K562 (cell line): ENCODE measurements at regions not wholly inside any gene's neighbourhood (a gene's known extent, or its start where the extent isn't known, plus 50 kb on each side); places are given as distances from the start of the nearest gene placed in this dataset.

Experiments
- ATAC-seq: fragments of 200-7000 bp; cut with Tn5 transposase; 3 replicates; pipeline ENCODE4 v1.9.1; 2020; ENCODE audit warnings: moderate library complexity
- BruUV-seq: library from RNA; stranded (reverse); fragments of 400-500 nt; replicated peaks from 2 replicates; lab custom pipeline; 2021; lab: Mats Ljungman, UMichigan
- CTCF ChIA-PET: fragments of 300-600 bp; formaldehyde crosslinking; extraction: SDS; loops from one replicate; lab custom pipeline; 2021; ENCODE audit warnings: low intra/inter-chr PET ratio; lab: Yijun Ruan, JAX
- POLR2A ChIA-PET: fragments of 300-600, 350-650 bp; sonication (Branson Sonifier 250); formaldehyde crosslinking; extraction: SDS; loops from one replicate; lab custom pipeline; 2021; ENCODE audit warnings: antibody characterized with exemption, inconsistent platforms; lab: Yijun Ruan, JAX
- DNase-seq, 4 experiments: peaks; one replicate each; pipeline versions ENCODE4 v3.0.0 to v3.0.0-alpha.2; 2011 to 2018; ENCODE audit warnings: low spot score in 3 of 4, mixed read lengths in 3 of 4; ENCODE audit errors: extremely low read depth in 1 of 4
- FAIRE-seq: peaks from 2 replicates; lab custom pipeline; 2011; peaks lifted over from hg19 to GRCh38; lab: Jason Lieb, UNC
- H2AFZ ChIP-seq: 2 replicates; pipeline ENCODE4 v1.6.0; 2011; ENCODE audit warnings: low read depth, low read length, control low read depth, inconsistent platforms
- H3K27ac ChIP-seq: fragments of 200-600 bp; 3 replicates; pipeline ENCODE4 v1.8.0; 2011; ENCODE audit warnings: low read depth, mild to moderate bottlenecking, control low read depth, inconsistent platforms, low read length, moderate library complexity, mixed read lengths; ENCODE audit errors: extremely low read depth
- H3K27me3 ChIP-seq, 2 experiments: fragments of 300-600 bp in 1 of 2; 2 replicates in 1 of 2; 3 replicates in 1 of 2; pipeline versions ENCODE4 v1.6.0 to v1.8.0; 2011; ENCODE audit warnings: inconsistent platforms in 2 of 2, low read length in 2 of 2, mild to moderate bottlenecking in 1 of 2, mixed read lengths in 1 of 2, moderate library complexity in 1 of 2; ENCODE audit not compliant: control insufficient read depth in 2 of 2, insufficient read depth in 2 of 2
- H3K36me3 ChIP-seq: fragments of 300-600 bp; 3 replicates; pipeline ENCODE4 v1.8.0; 2011; ENCODE audit warnings: mild to moderate bottlenecking, low read length, inconsistent platforms; ENCODE audit not compliant: control insufficient read depth, insufficient read depth
- H3K4me1 ChIP-seq, 2 experiments: fragments of 200-600 bp in 1 of 2; replicated peaks in 1 of 2; 2 replicates in 1 of 2; 3 replicates in 1 of 2; pipeline versions ENCODE4 v1.5.1 to v1.8.0; 2011; ENCODE audit warnings: inconsistent platforms in 2 of 2, low read length in 2 of 2, mild to moderate bottlenecking in 1 of 2, mixed read lengths in 1 of 2, moderate library complexity in 1 of 2; ENCODE audit not compliant: control insufficient read depth in 2 of 2, insufficient read depth in 2 of 2
- H3K4me2 ChIP-seq: 2 replicates; pipeline ENCODE4 v1.6.1; 2011; ENCODE audit warnings: low read length, control low read depth, inconsistent platforms, mixed read lengths; ENCODE audit not compliant: insufficient read depth
- H3K4me3 ChIP-seq: fragments of 200-600 bp; sonication (generic), shearing (Covaris generic); 2 replicates; pipeline ENCODE4 v1.5.1; 2016; ENCODE audit warnings: control low read depth, inconsistent platforms
- H3K79me2 ChIP-seq: fragments of 200-600 bp; 3 replicates; pipeline ENCODE4 v1.8.0; 2011; ENCODE audit warnings: low read length, inconsistent platforms; ENCODE audit not compliant: control insufficient read depth, insufficient read depth
- H3K9ac ChIP-seq, 2 experiments: 2 replicates each; pipeline versions ENCODE4 v1.6.0 to v1.6.1; 2011; ENCODE audit warnings: low read depth in 2 of 2, low read length in 2 of 2, control low read depth in 1 of 2, inconsistent platforms in 1 of 2, mild to moderate bottlenecking in 1 of 2, mixed read lengths in 1 of 2; ENCODE audit not compliant: insufficient read depth in 1 of 2
- H3K9me1 ChIP-seq: one replicate; pipeline ENCODE4 v1.6.0; 2011; ENCODE audit warnings: inconsistent platforms, mild to moderate bottlenecking, low read length, moderate library complexity; ENCODE audit not compliant: control insufficient read depth, insufficient read depth
- H3K9me3 ChIP-seq: replicated peaks from 2 replicates; pipeline ENCODE4 v1.5.1; 2011; ENCODE audit warnings: low read depth, low read length, inconsistent platforms; ENCODE audit not compliant: control insufficient read depth, insufficient read depth
- H4K20me1 ChIP-seq: replicated peaks from 2 replicates; pipeline ENCODE4 v1.6.1; 2011; ENCODE audit warnings: low read length, inconsistent platforms, mixed read lengths; ENCODE audit not compliant: control insufficient read depth, insufficient read depth
- JUND ChIP-seq, 2 experiments: IDR thresholded peaks; 2 replicates in 1 of 2; 3 replicates in 1 of 2; pipeline ENCODE4 v1.6.1; 2011; ENCODE audit warnings: borderline replicate concordance in 2 of 2, low read depth in 2 of 2, low read length in 2 of 2, improper control_type of control experiment in 1 of 2, missing biosample characterization in 1 of 2, missing genetic modification characterization in 1 of 2, missing genetic modification reagents in 1 of 2
- MTA1 ChIP-seq: fragments of 450-650 bp; IDR thresholded peaks from 2 replicates; pipeline ENCODE4 v1.6.1; 2017; ENCODE audit warnings: borderline replicate concordance
- NEUROD1 ChIP-seq: fragments of 150-350 bp; IDR thresholded peaks from 2 replicates; pipeline ENCODE4 v1.6.1; 2014; ENCODE audit warnings: borderline replicate concordance, low read length, low read depth; ENCODE audit not compliant: partially characterized antibody
- STAT5A ChIP-seq: IDR thresholded peaks from 2 replicates; pipeline ENCODE4 v1.6.1; 2012; ENCODE audit warnings: low read length, inconsistent platforms, borderline replicate concordance
- TCF15 ChIP-seq: fragments of 250-450 bp; sonication (Bioruptor Pico); IDR thresholded peaks from 2 replicates; pipeline ENCODE4 v1.8.0; 2022; ENCODE audit warnings: moderate library complexity, mild to moderate bottlenecking, inconsistent platforms
- TEAD4 ChIP-seq, 2 experiments: sonication (generic) in 1 of 2; formaldehyde crosslinking in 1 of 2; IDR thresholded peaks; 2 replicates each; pipeline versions ENCODE4 v1.6.1 to v1.8.0; 2012 to 2022; ENCODE audit warnings: borderline replicate concordance in 1 of 2, inconsistent platforms in 1 of 2, low read length in 1 of 2, mild to moderate bottlenecking in 1 of 2, missing genetic modification reagents in 1 of 2
- TRIM25 ChIP-seq: fragments of 450-650 bp; IDR thresholded peaks from 2 replicates; pipeline ENCODE4 v1.7.0; 2016; ENCODE audit warnings: borderline replicate concordance
- XRCC3 ChIP-seq: fragments of 450-650 bp; IDR thresholded peaks from 2 replicates; pipeline ENCODE4 v1.6.1; 2017; ENCODE audit warnings: mild to moderate bottlenecking, moderate library complexity
- ZEB2 ChIP-seq: fragments of 450-650 bp; IDR thresholded peaks from 2 replicates; pipeline ENCODE4 v1.6.1; 2016
- ZNF12 ChIP-seq: sonication (generic); formaldehyde crosslinking; IDR thresholded peaks from 2 replicates; pipeline ENCODE4 v1.4.0; 2020; ENCODE audit warnings: mild to moderate bottlenecking, missing genetic modification reagents
- ZNF175 ChIP-seq: fragments of 200-800 bp; sonication (Bioruptor generic); IDR thresholded peaks from 2 replicates; pipeline ENCODE4 v1.6.1; 2016; ENCODE audit warnings: low read depth, mild to moderate bottlenecking, missing genetic modification characterization, missing compliant biosample characterization
- ZNF41 ChIP-seq: fragments of 250-450 bp; sonication (Bioruptor Pico); conservative IDR thresholded peaks from 2 replicates; pipeline ENCODE4 v1.4.0; 2020; ENCODE audit warnings: mild to moderate bottlenecking
- WGBS: fragments of 100-300 bp; shearing (Covaris generic); methylation state at CpG from one replicate; pipeline ENCODE4 v1.1.6; 2016; ENCODE audit warnings: low coverage, mixed read lengths; ENCODE audit not compliant: insufficient coverage; ENCODE audit errors: missing lambda C conversion rate; 5-methylcytosine and 5-hydroxymethylcytosine counted together
- in situ Hi-C: fragments of 300-500 bp; cut with MboI; formaldehyde crosslinking; loops from 4 replicates; pipeline ENCODE4 v1.15.0; 2018; ENCODE audit warnings: inconsistent platforms, mixed read lengths
- intact Hi-C: fragments of 100-400 bp; cut with micrococcal nuclease; formaldehyde crosslinking; loops from 2 replicates; pipeline ENCODE4 v1.14.2; 2022
- TF ChIP-seq, protein P1 (sequence below): fragments of 250-450 bp; sonication (Bioruptor Pico); IDR thresholded peaks from 2 replicates; pipeline ENCODE4 v1.8.0; 2021; ENCODE audit warnings: borderline replicate concordance, mild to moderate bottlenecking, moderate library complexity; ENCODE audit not compliant: poor library complexity, severe bottlenecking

DNA sequence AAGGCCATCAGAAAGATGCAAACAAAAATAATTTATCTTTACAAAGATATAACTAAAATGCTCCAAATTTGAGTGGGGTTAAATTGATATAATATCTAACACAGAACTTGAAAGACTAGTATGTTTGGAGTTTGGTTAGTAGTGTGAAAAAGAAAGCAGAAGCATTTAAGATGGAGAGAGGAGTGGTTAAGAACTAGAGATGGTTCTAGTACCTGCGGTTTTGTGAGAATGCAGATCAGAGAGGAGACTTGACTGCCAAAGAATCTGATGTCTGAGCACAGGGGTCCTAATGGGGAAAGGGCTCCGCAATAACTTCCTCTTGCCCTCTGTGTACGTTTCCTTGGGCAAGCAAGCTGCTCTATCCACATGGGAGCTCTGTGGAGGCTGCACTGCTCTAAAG lies 506.8 kb upstream of the COBL start:
- in situ Hi-C loops = no loop called here
- 6% methylated on average over 3 of the region's 3 CpGs for WGBS
- H3K4me3 ChIP-seq = no peak overlapping the region
- no peak for FAIRE-seq
- ATAC-seq = no peak
- H3K9ac ChIP-seq = no peak overlapping the region
- BruUV-seq = no TSS peak
- no peaks in the 10 kb centered on the region for H3K36me3 ChIP-seq
- H3K4me1 ChIP-seq = no peaks in the 10 kb centered on the region
- intact Hi-C loops = no loop called here
- no peaks in the 10 kb centered on the region for H3K9me1 ChIP-seq
- no peaks in the 10 kb centered on the region for H3K27me3 ChIP-seq
- DNase-seq = no peak
- no peak for TF ChIP-seq ZEB2
- no peak for TF ChIP-seq MTA1
- TF ChIP-seq TEAD4 (IDR thresholded peaks at IDR 0.05; ENCODE audit: low read length) = no peak
- TF ChIP-seq TEAD4 (CRISPR knock-in tag; IDR thresholded peaks at IDR 0.05; ENCODE audit: borderline replicate concordance) = no peak
- no peak for TF ChIP-seq ZNF12 (CRISPR knock-in tag)
- no peak for TF ChIP-seq TRIM25
- no peak for TF ChIP-seq ZNF175 (CRISPR knock-in tag)
- TF ChIP-seq STAT5A = no peak
- no peak for TF ChIP-seq XRCC3
- TF ChIP-seq NEUROD1 = no peak
- no peak for TF ChIP-seq ZNF41
- TF ChIP-seq TCF15 (CRISPR knock-in tag) = no peak
- no peak for TF ChIP-seq JUND (IDR thresholded peaks at IDR 0.05; ENCODE audit: borderline replicate concordance, low read depth, low read length)
- no peak for TF ChIP-seq JUND (tag; IDR thresholded peaks at IDR 0.05; ENCODE audit: borderline replicate concordance, low read depth, low read length)
- TF ChIP-seq, protein P1, sequence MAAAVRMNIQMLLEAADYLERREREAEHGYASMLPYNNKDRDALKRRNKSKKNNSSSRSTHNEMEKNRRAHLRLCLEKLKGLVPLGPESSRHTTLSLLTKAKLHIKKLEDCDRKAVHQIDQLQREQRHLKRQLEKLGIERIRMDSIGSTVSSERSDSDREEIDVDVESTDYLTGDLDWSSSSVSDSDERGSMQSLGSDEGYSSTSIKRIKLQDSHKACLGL (CRISPR knock-in tag) = no peak
- H3K4me2 ChIP-seq = no peak overlapping the region
- ChIA-PET POLR2A (no interaction called here), CTCF (no interaction called here)
- H2AFZ ChIP-seq = no peak overlapping the region
- H4K20me1 ChIP-seq = no peaks in the 10 kb centered on the region
- H3K27ac ChIP-seq = no peak overlapping the region
- H3K9me3 ChIP-seq = no peaks in the 10 kb centered on the region
- H3K79me2 ChIP-seq = no peaks in the 10 kb centered on the region
